ENCODE measurements at regions not wholly inside any gene's neighbourhood (a gene's known extent, or its start where the extent isn't known, plus 50 kb on each side); places are given as distances from the start of the nearest gene placed in this dataset.

DNA sequence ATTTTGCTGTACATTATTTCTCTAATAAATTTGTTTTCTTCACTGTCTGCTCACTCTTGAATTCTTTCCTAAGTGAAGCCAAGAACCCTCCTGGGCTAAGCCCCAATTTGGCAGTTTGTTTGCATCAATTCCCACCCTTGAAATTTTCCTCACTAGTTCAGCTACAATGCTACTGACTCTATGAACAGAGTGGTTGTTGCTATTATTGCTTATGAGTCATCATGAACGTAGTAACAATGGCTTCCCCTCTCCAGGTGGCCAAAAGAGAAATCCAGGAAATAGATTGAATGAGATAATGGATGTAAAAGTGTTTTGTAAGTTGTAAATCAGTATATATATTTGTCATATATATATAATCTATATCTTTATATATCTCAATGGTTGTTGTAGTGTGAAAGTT, 193.0 kb downstream of the URB2 start:
- no peak for TF ChIP-seq POLR2AphosphoS5 (IDR thresholded peaks at IDR 0.05; ENCODE audit: low read depth)
- TF ChIP-seq, protein P1, sequence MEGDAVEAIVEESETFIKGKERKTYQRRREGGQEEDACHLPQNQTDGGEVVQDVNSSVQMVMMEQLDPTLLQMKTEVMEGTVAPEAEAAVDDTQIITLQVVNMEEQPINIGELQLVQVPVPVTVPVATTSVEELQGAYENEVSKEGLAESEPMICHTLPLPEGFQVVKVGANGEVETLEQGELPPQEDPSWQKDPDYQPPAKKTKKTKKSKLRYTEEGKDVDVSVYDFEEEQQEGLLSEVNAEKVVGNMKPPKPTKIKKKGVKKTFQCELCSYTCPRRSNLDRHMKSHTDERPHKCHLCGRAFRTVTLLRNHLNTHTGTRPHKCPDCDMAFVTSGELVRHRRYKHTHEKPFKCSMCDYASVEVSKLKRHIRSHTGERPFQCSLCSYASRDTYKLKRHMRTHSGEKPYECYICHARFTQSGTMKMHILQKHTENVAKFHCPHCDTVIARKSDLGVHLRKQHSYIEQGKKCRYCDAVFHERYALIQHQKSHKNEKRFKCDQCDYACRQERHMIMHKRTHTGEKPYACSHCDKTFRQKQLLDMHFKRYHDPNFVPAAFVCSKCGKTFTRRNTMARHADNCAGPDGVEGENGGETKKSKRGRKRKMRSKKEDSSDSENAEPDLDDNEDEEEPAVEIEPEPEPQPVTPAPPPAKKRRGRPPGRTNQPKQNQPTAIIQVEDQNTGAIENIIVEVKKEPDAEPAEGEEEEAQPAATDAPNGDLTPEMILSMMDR (IDR thresholded peaks at IDR 0.05; ENCODE audit: insufficient read depth, low read length), result no peak
- TF ChIP-seq, protein P2, sequence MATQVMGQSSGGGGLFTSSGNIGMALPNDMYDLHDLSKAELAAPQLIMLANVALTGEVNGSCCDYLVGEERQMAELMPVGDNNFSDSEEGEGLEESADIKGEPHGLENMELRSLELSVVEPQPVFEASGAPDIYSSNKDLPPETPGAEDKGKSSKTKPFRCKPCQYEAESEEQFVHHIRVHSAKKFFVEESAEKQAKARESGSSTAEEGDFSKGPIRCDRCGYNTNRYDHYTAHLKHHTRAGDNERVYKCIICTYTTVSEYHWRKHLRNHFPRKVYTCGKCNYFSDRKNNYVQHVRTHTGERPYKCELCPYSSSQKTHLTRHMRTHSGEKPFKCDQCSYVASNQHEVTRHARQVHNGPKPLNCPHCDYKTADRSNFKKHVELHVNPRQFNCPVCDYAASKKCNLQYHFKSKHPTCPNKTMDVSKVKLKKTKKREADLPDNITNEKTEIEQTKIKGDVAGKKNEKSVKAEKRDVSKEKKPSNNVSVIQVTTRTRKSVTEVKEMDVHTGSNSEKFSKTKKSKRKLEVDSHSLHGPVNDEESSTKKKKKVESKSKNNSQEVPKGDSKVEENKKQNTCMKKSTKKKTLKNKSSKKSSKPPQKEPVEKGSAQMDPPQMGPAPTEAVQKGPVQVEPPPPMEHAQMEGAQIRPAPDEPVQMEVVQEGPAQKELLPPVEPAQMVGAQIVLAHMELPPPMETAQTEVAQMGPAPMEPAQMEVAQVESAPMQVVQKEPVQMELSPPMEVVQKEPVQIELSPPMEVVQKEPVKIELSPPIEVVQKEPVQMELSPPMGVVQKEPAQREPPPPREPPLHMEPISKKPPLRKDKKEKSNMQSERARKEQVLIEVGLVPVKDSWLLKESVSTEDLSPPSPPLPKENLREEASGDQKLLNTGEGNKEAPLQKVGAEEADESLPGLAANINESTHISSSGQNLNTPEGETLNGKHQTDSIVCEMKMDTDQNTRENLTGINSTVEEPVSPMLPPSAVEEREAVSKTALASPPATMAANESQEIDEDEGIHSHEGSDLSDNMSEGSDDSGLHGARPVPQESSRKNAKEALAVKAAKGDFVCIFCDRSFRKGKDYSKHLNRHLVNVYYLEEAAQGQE (IDR thresholded peaks at IDR 0.05; ENCODE audit: insufficient replicate concordance, low read depth), result no peak
- no peak for TF ChIP-seq GABPA (IDR thresholded peaks at IDR 0.05; ENCODE audit: low read depth)
- TF ChIP-seq SPI1 (IDR thresholded peaks at IDR 0.05; ENCODE audit: borderline replicate concordance, low read depth), result no peak
- Histone ChIP-seq H3K4me3 (replicated peaks; ENCODE audit: insufficient read depth, low read length) (no peak overlapping the region), H3K27ac (replicated peaks) (no peak overlapping the region), H3K27me3 (ENCODE audit: insufficient read depth, poor library complexity, severe bottlenecking) (peaks cover 3% of the 10 kb centered on the region)
- no peak for DNase-seq (ENCODE audit: low read depth in 1 of 2, low spot score in 1 of 2)

DNA sequence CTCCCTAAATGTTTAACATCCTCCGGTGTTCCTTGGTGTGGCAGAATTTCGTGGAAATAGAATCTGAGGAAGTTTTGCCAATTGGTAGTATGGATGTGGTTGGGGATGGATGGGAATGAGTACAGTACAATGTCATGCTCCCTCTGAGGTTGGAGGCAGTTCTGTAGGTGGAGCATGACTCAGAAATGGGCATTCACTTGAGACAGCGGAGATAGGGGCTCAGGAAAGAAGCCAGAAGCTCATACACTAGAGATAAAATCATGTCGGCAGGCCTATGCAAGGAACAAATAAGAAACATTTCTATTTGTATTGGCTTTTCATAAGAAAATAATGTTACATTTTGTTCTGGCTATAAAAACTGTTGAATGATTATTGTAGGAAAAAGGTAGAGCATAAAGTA, 196.0 kb downstream of the URB2 start:
- Histone ChIP-seq H3K27ac (replicated peaks) (no peak overlapping the region), H3K27me3 (ENCODE audit: insufficient read depth, poor library complexity, severe bottlenecking) (no peaks in the 10 kb centered on the region), H3K4me3 (replicated peaks; ENCODE audit: insufficient read depth, low read length) (no peak overlapping the region)
- no peak for TF ChIP-seq GABPA (IDR thresholded peaks at IDR 0.05; ENCODE audit: low read depth)
- no peak for TF ChIP-seq SPI1 (IDR thresholded peaks at IDR 0.05; ENCODE audit: borderline replicate concordance, low read depth)
- TF ChIP-seq POLR2AphosphoS5 (IDR thresholded peaks at IDR 0.05; ENCODE audit: low read depth), result no peak
- TF ChIP-seq, protein P1 (IDR thresholded peaks at IDR 0.05; ENCODE audit: insufficient read depth, low read length), result no peak
- TF ChIP-seq, protein P2 (IDR thresholded peaks at IDR 0.05; ENCODE audit: insufficient replicate concordance, low read depth), result no peak
- no peak for DNase-seq (ENCODE audit: low read depth in 1 of 2, low spot score in 1 of 2)

DNA sequence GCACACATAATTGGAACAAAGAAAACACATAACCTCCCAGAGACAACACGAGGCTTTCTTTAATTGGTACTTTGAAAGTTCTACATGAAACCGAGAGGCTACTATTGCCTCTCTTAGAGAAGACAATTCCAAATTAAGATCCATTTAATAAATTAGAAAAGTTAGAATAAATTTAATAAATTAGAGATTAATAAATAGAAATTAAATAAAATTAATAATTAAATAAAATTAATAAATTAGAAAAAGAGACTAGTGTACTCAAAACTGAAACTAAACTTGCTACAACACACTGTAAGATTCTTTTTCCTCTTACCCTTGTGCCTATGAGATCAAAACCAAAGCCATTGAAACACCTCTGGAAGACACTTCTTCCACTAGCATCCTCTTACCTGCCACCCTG, 199.0 kb downstream of the URB2 start:
- TF ChIP-seq, protein P2 (IDR thresholded peaks at IDR 0.05; ENCODE audit: insufficient replicate concordance, low read depth), result no peak
- TF ChIP-seq SPI1 (IDR thresholded peaks at IDR 0.05; ENCODE audit: borderline replicate concordance, low read depth) (no peak), POLR2AphosphoS5 (IDR thresholded peaks at IDR 0.05; ENCODE audit: low read depth) (no peak), GABPA (IDR thresholded peaks at IDR 0.05; ENCODE audit: low read depth) (no peak)
- TF ChIP-seq, protein P1 (IDR thresholded peaks at IDR 0.05; ENCODE audit: insufficient read depth, low read length), result no peak
- no peak overlapping the region for H3K27ac ChIP-seq (replicated peaks)
- DNase-seq (ENCODE audit: low read depth in 1 of 2, low spot score in 1 of 2), result no peak
- no peak overlapping the region for H3K4me3 ChIP-seq (replicated peaks; ENCODE audit: insufficient read depth, low read length)
- H3K27me3 ChIP-seq (ENCODE audit: insufficient read depth, poor library complexity, severe bottlenecking), result no peaks in the 10 kb centered on the region

Data from HL-60 (cell line).